ENCODE measurements at regions not wholly inside any gene's neighbourhood (a gene's known extent, or its start where the extent isn't known, plus 50 kb on each side); places are given as distances from the start of the nearest gene placed in this dataset.
A peak's percentile ranks its signal among the peaks of the same experiment; 100 is the strongest.

- Histone ChIP-seq H3K9me3 (ENCODE audit: control insufficient read depth in 4 of 4, insufficient read depth in 3 of 4, low read length in 3 of 4) (no peaks in the 10 kb centered on the region), H3K27ac (ENCODE audit: low read depth in 1 of 2, low read length in 1 of 2) (peak overlapping the region in 1 of 2 donors; percentile 73), H3K9ac (ENCODE audit: insufficient read depth in 1 of 2, low read length in 2 of 2) (no peak overlapping the region), H3K27me3 (ENCODE audit: control insufficient read depth in 3 of 3, insufficient read depth in 3 of 3, low read length in 2 of 3) (no peaks in the 10 kb centered on the region), H3K36me3 (ENCODE audit: control insufficient read depth in 4 of 4, insufficient read depth in 4 of 4, low read length in 4 of 4) (no peaks in the 10 kb centered on the region), H3K4me3 (no peak overlapping the region), H3K4me1 (ENCODE audit: control insufficient read depth in 5 of 5, insufficient read depth in 5 of 5, low read length in 5 of 5) (peaks cover 0 to 13% (median 8%) of the 10 kb centered on the region in 5 donors)
- DNase-seq (peak in 2 of 3 donors; percentile 47 to 66), ATAC-seq (ENCODE audit: insufficient read depth, low FRiP score) (no peak)
- no peak for TF ChIP-seq CTCF (IDR thresholded peaks at IDR 0.05; ENCODE audit: control extremely low read depth, extremely low read depth)
- WGBS, 2 donors: 51 to 74% methylated on average over 12 of the region's 12 CpGs
Observed at GRCh38 chr1:8096105-8097011, 70.2 kb upstream of the ERRFI1 start.

- H3K27ac ChIP-seq (ENCODE audit: low read depth in 1 of 2, low read length in 1 of 2): peak overlapping the region in 1 of 2 donors; percentile 46
- DNase-seq: no peak
- H3K9ac ChIP-seq (ENCODE audit: insufficient read depth in 1 of 2, low read length in 2 of 2): no peak overlapping the region
- WGBS, 2 donors: 92 to 95% methylated on average over 5 of the region's 5 CpGs
- no peaks in the 10 kb centered on the region for H3K27me3 ChIP-seq (ENCODE audit: control insufficient read depth in 3 of 3, insufficient read depth in 3 of 3, low read length in 2 of 3)
- H3K4me3 ChIP-seq: no peak overlapping the region
- H3K9me3 ChIP-seq (ENCODE audit: control insufficient read depth in 4 of 4, insufficient read depth in 3 of 4, low read length in 3 of 4): no peaks in the 10 kb centered on the region
- no peak for TF ChIP-seq CTCF (IDR thresholded peaks at IDR 0.05; ENCODE audit: control extremely low read depth, extremely low read depth)
- H3K36me3 ChIP-seq (ENCODE audit: control insufficient read depth in 4 of 4, insufficient read depth in 4 of 4, low read length in 4 of 4): no peaks in the 10 kb centered on the region
- peaks cover 0 to 13% (median 8%) of the 10 kb centered on the region in 5 donors for H3K4me1 ChIP-seq (ENCODE audit: control insufficient read depth in 5 of 5, insufficient read depth in 5 of 5, low read length in 5 of 5)
- no peak for ATAC-seq (ENCODE audit: insufficient read depth, low FRiP score)
Observed at GRCh38 chr1:8095584-8095983, 69.5 kb upstream of the ERRFI1 start.

GRCh38 chr1:8094481-8095241 lies 68.6 kb upstream of the ERRFI1 start:
- no peak for TF ChIP-seq CTCF (IDR thresholded peaks at IDR 0.05; ENCODE audit: control extremely low read depth, extremely low read depth)
- Histone ChIP-seq H3K9ac (ENCODE audit: insufficient read depth in 1 of 2, low read length in 2 of 2) (no peak overlapping the region), H3K27me3 (ENCODE audit: control insufficient read depth in 3 of 3, insufficient read depth in 3 of 3, low read length in 2 of 3) (no peaks in the 10 kb centered on the region), H3K4me3 (no peak overlapping the region), H3K36me3 (ENCODE audit: control insufficient read depth in 4 of 4, insufficient read depth in 4 of 4, low read length in 4 of 4) (no peaks in the 10 kb centered on the region), H3K9me3 (ENCODE audit: control insufficient read depth in 4 of 4, insufficient read depth in 3 of 4, low read length in 3 of 4) (no peaks in the 10 kb centered on the region), H3K27ac (ENCODE audit: low read depth in 1 of 2, low read length in 1 of 2) (peak overlapping the region; percentile 25 to 64), H3K4me1 (ENCODE audit: control insufficient read depth in 5 of 5, insufficient read depth in 5 of 5, low read length in 5 of 5) (peaks cover 0 to 13% (median 9%) of the 10 kb centered on the region in 5 donors)
- DNase-seq (peak in 2 of 3 donors; percentile 25 to 54), ATAC-seq (ENCODE audit: insufficient read depth, low FRiP score) (peak; percentile 38)
- WGBS, 2 donors: 54 to 69% methylated on average over 18 of the region's 18 CpGs
